PC-9 (cell line): ENCODE measurements at regions not wholly inside any gene's neighbourhood (a gene's known extent, or its start where the extent isn't known, plus 50 kb on each side); places are given as distances from the start of the nearest gene placed in this dataset.

Experiments
- EZH2 ChIP-seq: fragments of 200-600 bp; sonication (generic); IDR thresholded peaks from 2 replicates; pipeline ENCODE4 v1.8.0; 2017; ENCODE audit warnings: antibody characterized with exemption, low read depth
- TF ChIP-seq, protein P1 (sequence below): fragments of 200-600 bp; sonication (generic); conservative IDR thresholded peaks from 2 replicates; pipeline ENCODE4 v1.6.1; 2017; ENCODE audit warnings: mixed run types, antibody characterized with exemption, mild to moderate bottlenecking, moderate library complexity

- TF ChIP-seq, protein P1, sequence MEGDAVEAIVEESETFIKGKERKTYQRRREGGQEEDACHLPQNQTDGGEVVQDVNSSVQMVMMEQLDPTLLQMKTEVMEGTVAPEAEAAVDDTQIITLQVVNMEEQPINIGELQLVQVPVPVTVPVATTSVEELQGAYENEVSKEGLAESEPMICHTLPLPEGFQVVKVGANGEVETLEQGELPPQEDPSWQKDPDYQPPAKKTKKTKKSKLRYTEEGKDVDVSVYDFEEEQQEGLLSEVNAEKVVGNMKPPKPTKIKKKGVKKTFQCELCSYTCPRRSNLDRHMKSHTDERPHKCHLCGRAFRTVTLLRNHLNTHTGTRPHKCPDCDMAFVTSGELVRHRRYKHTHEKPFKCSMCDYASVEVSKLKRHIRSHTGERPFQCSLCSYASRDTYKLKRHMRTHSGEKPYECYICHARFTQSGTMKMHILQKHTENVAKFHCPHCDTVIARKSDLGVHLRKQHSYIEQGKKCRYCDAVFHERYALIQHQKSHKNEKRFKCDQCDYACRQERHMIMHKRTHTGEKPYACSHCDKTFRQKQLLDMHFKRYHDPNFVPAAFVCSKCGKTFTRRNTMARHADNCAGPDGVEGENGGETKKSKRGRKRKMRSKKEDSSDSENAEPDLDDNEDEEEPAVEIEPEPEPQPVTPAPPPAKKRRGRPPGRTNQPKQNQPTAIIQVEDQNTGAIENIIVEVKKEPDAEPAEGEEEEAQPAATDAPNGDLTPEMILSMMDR: peak; percentile 81
- TF ChIP-seq EZH2: no peak
Observed at GRCh38 chr15:94119923-94120775, 111.2 kb upstream of the MCTP2 start.
